Liver (tissue), 8 donors: ENCODE measurements at regions not wholly inside any gene's neighbourhood (a gene's known extent, or its start where the extent isn't known, plus 50 kb on each side); places are given as distances from the start of the nearest gene placed in this dataset.

Experiments used
- DNase-seq: peaks from one replicate; pipeline ENCODE4 v3.0.0-alpha.2; 2017; ENCODE audit warnings: low spot score
- H3K27ac ChIP-seq, 2 donors: one replicate each; pipeline ENCODE4 v1.7.0; 2013; ENCODE audit warnings: inconsistent platforms in 2 of 2, low read length in 2 of 2, control low read depth in 1 of 2, low read depth in 1 of 2, mild to moderate bottlenecking in 1 of 2
- H3K27me3 ChIP-seq, 4 donors: one replicate each; pipeline versions ENCODE4 v1.6.1 to v1.7.0; 2013; ENCODE audit warnings: low read length in 3 of 4, inconsistent platforms in 1 of 4, mild to moderate bottlenecking in 1 of 4, moderate library complexity in 1 of 4; ENCODE audit not compliant: control insufficient read depth in 4 of 4, insufficient read depth in 4 of 4
- H3K36me3 ChIP-seq, 4 donors: one replicate each; pipeline versions ENCODE4 v1.6.1 to v1.7.0; 2013; ENCODE audit warnings: low read length in 3 of 4, mild to moderate bottlenecking in 3 of 4, low read depth in 1 of 4, moderate library complexity in 1 of 4; ENCODE audit not compliant: control insufficient read depth in 4 of 4, insufficient read depth in 3 of 4
- H3K4me1 ChIP-seq, 4 donors: one replicate each; pipeline versions ENCODE4 v1.6.1 to v1.7.0; 2013; ENCODE audit warnings: low read length in 3 of 4, mild to moderate bottlenecking in 3 of 4, moderate library complexity in 1 of 4; ENCODE audit not compliant: control insufficient read depth in 4 of 4, insufficient read depth in 4 of 4
- H3K4me3 ChIP-seq, 3 donors: one replicate each; pipeline versions ENCODE4 v1.6.1 to v1.7.0; 2013; ENCODE audit warnings: low read length in 3 of 3, control low read depth in 1 of 3, low read depth in 1 of 3, mild to moderate bottlenecking in 1 of 3
- H3K9ac ChIP-seq, 2 donors: one replicate each; pipeline ENCODE4 v1.7.0; 2013; ENCODE audit warnings: low read length in 2 of 2, mild to moderate bottlenecking in 2 of 2, moderate library complexity in 2 of 2, control low read depth in 1 of 2, low read depth in 1 of 2
- H3K9me3 ChIP-seq, 4 donors: one replicate each; pipeline versions ENCODE4 v1.6.1 to v1.7.0; 2013; ENCODE audit warnings: low read length in 3 of 4; ENCODE audit not compliant: control insufficient read depth in 4 of 4
- CTCF ChIP-seq: fragments of 150-350 bp; IDR thresholded peaks from 2 replicates; pipeline ENCODE4 v1.5.1; 2017; ENCODE audit warnings: improper control_type of control experiment, low read depth, low read length; ENCODE audit not compliant: missing input control
- EGR1 ChIP-seq, 2 donors: IDR thresholded peaks; 2 replicates each; pipeline ENCODE4 v1.6.1; 2016 to 2018; ENCODE audit warnings: antibody characterized with exemption in 2 of 2, low read depth in 2 of 2
- FOXA1 ChIP-seq: IDR thresholded peaks from 2 replicates; pipeline ENCODE4 v1.6.1; 2016; ENCODE audit warnings: antibody characterized with exemption
- FOXA2 ChIP-seq: IDR thresholded peaks from 2 replicates; pipeline ENCODE4 v1.6.1; 2016; ENCODE audit warnings: antibody characterized with exemption
- GABPA ChIP-seq, 2 donors: IDR thresholded peaks in 1 of 2; conservative IDR thresholded peaks in 1 of 2; 2 replicates each; pipeline ENCODE4 v1.6.1; 2016; ENCODE audit warnings: antibody characterized with exemption in 2 of 2, mild to moderate bottlenecking in 1 of 2, moderate library complexity in 1 of 2
- HNF4A ChIP-seq, 2 donors: conservative IDR thresholded peaks; 2 replicates each; pipeline ENCODE4 v1.6.1; 2016; ENCODE audit warnings: antibody characterized with exemption in 2 of 2, mild to moderate bottlenecking in 2 of 2
- HNF4G ChIP-seq: IDR thresholded peaks from 2 replicates; pipeline ENCODE4 v1.6.1; 2016; ENCODE audit warnings: antibody characterized with exemption
- JUND ChIP-seq, 2 donors: IDR thresholded peaks; 2 replicates each; pipeline ENCODE4 v1.6.1; 2016; ENCODE audit warnings: antibody characterized with exemption in 2 of 2
- NR2F2 ChIP-seq: IDR thresholded peaks from 2 replicates; pipeline ENCODE4 v1.6.1; 2016; ENCODE audit warnings: antibody characterized with exemption
- RAD21 ChIP-seq, 2 donors: IDR thresholded peaks; 2 replicates each; pipeline ENCODE4 v1.6.1; 2016; ENCODE audit warnings: antibody characterized with exemption in 2 of 2, mild to moderate bottlenecking in 2 of 2
- REST ChIP-seq: IDR thresholded peaks from 2 replicates; pipeline ENCODE4 v1.6.1; 2016; ENCODE audit warnings: antibody characterized with exemption, mild to moderate bottlenecking
- RXRA ChIP-seq, 2 donors: IDR thresholded peaks; 2 replicates each; pipeline ENCODE4 v1.6.1; 2017 to 2018; ENCODE audit warnings: antibody characterized with exemption in 2 of 2, mild to moderate bottlenecking in 1 of 2
- SP1 ChIP-seq: IDR thresholded peaks from 2 replicates; pipeline ENCODE4 v1.6.1; 2018; ENCODE audit warnings: antibody characterized with exemption, mild to moderate bottlenecking
- TAF1 ChIP-seq: conservative IDR thresholded peaks from 2 replicates; pipeline ENCODE4 v1.6.1; 2016; ENCODE audit warnings: antibody characterized with exemption, mild to moderate bottlenecking
- YY1 ChIP-seq: IDR thresholded peaks from 2 replicates; pipeline ENCODE4 v1.6.1; 2016; ENCODE audit warnings: antibody characterized with exemption, mild to moderate bottlenecking
- WGBS: extraction: QIAGEN DNeasy Blood & Tissue Kit; methylation state at CpG from one replicate; pipeline ENCODE4 v1.1.7; 2013; 5-methylcytosine and 5-hydroxymethylcytosine counted together
- TF ChIP-seq, protein P1 (sequence below): IDR thresholded peaks from 2 replicates; pipeline ENCODE4 v1.6.1; 2016; ENCODE audit warnings: antibody characterized with exemption
- TF ChIP-seq, protein P2 (sequence below): IDR thresholded peaks from 2 replicates; pipeline ENCODE4 v1.6.1; 2016; ENCODE audit warnings: antibody characterized with exemption
- TF ChIP-seq, protein P3 (sequence below): IDR thresholded peaks from 2 replicates; pipeline ENCODE4 v1.6.1; 2016; ENCODE audit warnings: antibody characterized with exemption
- donor health status: healthy.
- donor health status: healthy.
- donor health status: healthy.
- donor health status: healthy.
- donor health status: healthy.

DNA sequence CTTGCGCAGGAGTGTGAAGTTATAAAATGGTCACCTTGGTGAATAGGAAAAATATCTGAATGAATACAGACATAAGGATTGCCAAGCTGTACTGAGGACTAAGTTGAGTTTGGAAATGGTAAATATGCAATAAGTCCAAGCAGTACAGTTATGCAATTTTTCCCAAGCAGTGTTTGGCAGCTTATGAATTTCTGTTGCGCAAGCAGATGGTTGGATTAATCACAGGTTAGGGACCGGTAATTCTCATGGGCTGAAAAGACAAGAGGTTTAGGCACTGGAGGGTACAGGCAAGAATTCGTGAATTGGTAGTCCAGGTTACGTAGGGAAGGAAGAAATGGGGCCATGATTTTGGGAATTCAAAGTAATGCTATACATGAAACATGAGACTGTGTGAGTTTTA lies 210.3 kb downstream of the RAP2B start:
- Histone ChIP-seq H3K36me3 (no peaks in the 10 kb centered on the region), H3K4me1 (peaks cover 0 to 8% (median 2%) of the 10 kb centered on the region in 4 donors), H3K9me3 (peaks cover 0 to 3% (median 0%) of the 10 kb centered on the region in 4 donors), H3K27me3 (no peaks in the 10 kb centered on the region), H3K9ac (no peak overlapping the region), H3K4me3 (no peak overlapping the region), H3K27ac (no peak overlapping the region)
- 59% methylated on average over 5 of the region's 5 CpGs for WGBS
- TF ChIP-seq, protein P1, sequence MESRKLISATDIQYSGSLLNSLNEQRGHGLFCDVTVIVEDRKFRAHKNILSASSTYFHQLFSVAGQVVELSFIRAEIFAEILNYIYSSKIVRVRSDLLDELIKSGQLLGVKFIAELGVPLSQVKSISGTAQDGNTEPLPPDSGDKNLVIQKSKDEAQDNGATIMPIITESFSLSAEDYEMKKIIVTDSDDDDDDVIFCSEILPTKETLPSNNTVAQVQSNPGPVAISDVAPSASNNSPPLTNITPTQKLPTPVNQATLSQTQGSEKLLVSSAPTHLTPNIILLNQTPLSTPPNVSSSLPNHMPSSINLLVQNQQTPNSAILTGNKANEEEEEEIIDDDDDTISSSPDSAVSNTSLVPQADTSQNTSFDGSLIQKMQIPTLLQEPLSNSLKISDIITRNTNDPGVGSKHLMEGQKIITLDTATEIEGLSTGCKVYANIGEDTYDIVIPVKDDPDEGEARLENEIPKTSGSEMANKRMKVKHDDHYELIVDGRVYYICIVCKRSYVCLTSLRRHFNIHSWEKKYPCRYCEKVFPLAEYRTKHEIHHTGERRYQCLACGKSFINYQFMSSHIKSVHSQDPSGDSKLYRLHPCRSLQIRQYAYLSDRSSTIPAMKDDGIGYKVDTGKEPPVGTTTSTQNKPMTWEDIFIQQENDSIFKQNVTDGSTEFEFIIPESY, result peak; percentile 47
- peak; percentile 34 to 83 for TF ChIP-seq HNF4A (conservative IDR thresholded peaks at IDR 0.05)
- TF ChIP-seq, protein P2, sequence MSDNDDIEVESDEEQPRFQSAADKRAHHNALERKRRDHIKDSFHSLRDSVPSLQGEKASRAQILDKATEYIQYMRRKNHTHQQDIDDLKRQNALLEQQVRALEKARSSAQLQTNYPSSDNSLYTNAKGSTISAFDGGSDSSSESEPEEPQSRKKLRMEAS, result peak; percentile 61
- TF ChIP-seq TAF1, result no peak
- peak in 1 of 2 donors; percentile 74 for TF ChIP-seq RXRA (IDR thresholded peaks at IDR 0.05)
- TF ChIP-seq HNF4G, result no peak
- TF ChIP-seq, protein P3, sequence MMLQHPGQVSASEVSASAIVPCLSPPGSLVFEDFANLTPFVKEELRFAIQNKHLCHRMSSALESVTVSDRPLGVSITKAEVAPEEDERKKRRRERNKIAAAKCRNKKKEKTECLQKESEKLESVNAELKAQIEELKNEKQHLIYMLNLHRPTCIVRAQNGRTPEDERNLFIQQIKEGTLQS, result no peak
- peak; percentile 70 for TF ChIP-seq FOXA1
- TF ChIP-seq NR2F2, result no peak
- TF ChIP-seq REST, result peak; percentile 27
- peak in 1 of 2 donors; percentile 61 for TF ChIP-seq EGR1 (IDR thresholded peaks at IDR 0.05; ENCODE audit: low read depth in 2 of 2)
- TF ChIP-seq CTCF, result no peak
- TF ChIP-seq RAD21 (IDR thresholded peaks at IDR 0.05), result peak in 1 of 2 donors; percentile 30
- TF ChIP-seq FOXA2, result peak; percentile 72
- no peak for TF ChIP-seq SP1
- peak; percentile 56 for TF ChIP-seq YY1
- TF ChIP-seq GABPA (IDR thresholded peaks at IDR 0.05 in 1 of 2, conservative IDR thresholded peaks at IDR 0.05 in 1 of 2), result no peak
- TF ChIP-seq JUND (IDR thresholded peaks at IDR 0.05), result peak in 1 of 2 donors; percentile 69
- DNase-seq, result no peak
